SK-N-SH treated with all-trans-retinoic acid at 6 μM for 48 hours (cell line): ENCODE measurements at regions not wholly inside any gene's neighbourhood (a gene's known extent, or its start where the extent isn't known, plus 50 kb on each side); places are given as distances from the start of the nearest gene placed in this dataset.

Source experiments
- ATAC-seq: fragments of 200-7000 bp; cut with Tn5 transposase; 3 replicates; pipeline ENCODE4 v1.9.1; 2020; ENCODE audit warnings: mild to moderate bottlenecking, moderate library complexity
- ARNTL ChIP-seq: fragments of 450-650 bp; formaldehyde crosslinking; IDR thresholded peaks from 2 replicates; pipeline ENCODE4 v1.5.0; 2020; ENCODE audit warnings: low read depth, mild to moderate bottlenecking, moderate library complexity, borderline replicate concordance
- BACH2 ChIP-seq: fragments of 250-450 bp; sonication (Bioruptor Pico); IDR thresholded peaks from 2 replicates; pipeline ENCODE4 v1.9.0; 2021; ENCODE audit warnings: mild to moderate bottlenecking, borderline replicate concordance
- CREB5 ChIP-seq: fragments of 250-450 bp; sonication (Bioruptor Pico); IDR thresholded peaks from 2 replicates; pipeline ENCODE4 v1.5.1; 2020; ENCODE audit warnings: low read depth, mild to moderate bottlenecking, moderate library complexity
- CSDC2 ChIP-seq: fragments of 250-450 bp; sonication (Bioruptor Pico); IDR thresholded peaks from 2 replicates; pipeline ENCODE4 v1.5.0; 2020; ENCODE audit warnings: mild to moderate bottlenecking, moderate library complexity
- CSRNP3 ChIP-seq: fragments of 250-450 bp; sonication (Bioruptor Pico); IDR thresholded peaks from 2 replicates; pipeline ENCODE4 v1.5.1; 2021; ENCODE audit warnings: mild to moderate bottlenecking, moderate library complexity
- ESRRG ChIP-seq: fragments of 250-450 bp; sonication (Bioruptor Pico); IDR thresholded peaks from 2 replicates; pipeline ENCODE4 v1.6.1; 2021; ENCODE audit warnings: mild to moderate bottlenecking
- GLIS3 ChIP-seq: fragments of 250-450 bp; sonication (Bioruptor Pico); IDR thresholded peaks from 2 replicates; pipeline ENCODE4 v1.5.0; 2020; ENCODE audit warnings: mild to moderate bottlenecking, moderate library complexity
- ISL1 ChIP-seq: fragments of 250-450 bp; sonication (Bioruptor Pico); IDR thresholded peaks from 2 replicates; pipeline ENCODE4 v2.1.2; 2022; ENCODE audit warnings: mild to moderate bottlenecking, moderate library complexity
- OSR1 ChIP-seq: fragments of 250-450 bp; sonication (Bioruptor Pico); IDR thresholded peaks from 2 replicates; pipeline ENCODE4 v1.8.0; 2022; ENCODE audit warnings: moderate library complexity, mild to moderate bottlenecking, inconsistent platforms
- PATZ1 ChIP-seq: fragments of 250-450 bp; sonication (Bioruptor Pico); IDR thresholded peaks from 2 replicates; pipeline ENCODE4 v1.8.0; 2020; ENCODE audit warnings: mild to moderate bottlenecking, moderate library complexity, borderline replicate concordance
- PPARA ChIP-seq: fragments of 250-450 bp; sonication (Bioruptor Pico); IDR thresholded peaks from 2 replicates; pipeline ENCODE4 v1.5.0; 2020; ENCODE audit warnings: mild to moderate bottlenecking, borderline replicate concordance
- SNAI2 ChIP-seq: fragments of 250-450 bp; sonication (Bioruptor Pico); IDR thresholded peaks from 2 replicates; pipeline ENCODE4 v1.5.0; 2020; ENCODE audit warnings: mild to moderate bottlenecking, moderate library complexity
- TCF4 ChIP-seq: fragments of 250-450 bp; sonication (Bioruptor Pico); IDR thresholded peaks from 2 replicates; pipeline ENCODE4 v1.8.0; 2021; ENCODE audit warnings: mild to moderate bottlenecking, moderate library complexity, borderline replicate concordance
- TOX ChIP-seq: fragments of 250-450 bp; sonication (Bioruptor Pico); IDR thresholded peaks from 2 replicates; pipeline ENCODE4 v1.8.0; 2021; ENCODE audit warnings: mild to moderate bottlenecking, moderate library complexity, borderline replicate concordance
- TSHZ2 ChIP-seq: fragments of 250-450 bp; sonication (Bioruptor Pico); IDR thresholded peaks from 2 replicates; pipeline ENCODE4 v1.5.0; 2020; ENCODE audit warnings: mild to moderate bottlenecking, moderate library complexity
- ZC3H10 ChIP-seq: fragments of 250-450 bp; sonication (Bioruptor Pico); IDR thresholded peaks from 2 replicates; pipeline ENCODE4 v1.5.1; 2021; ENCODE audit warnings: mild to moderate bottlenecking, moderate library complexity
- ZFP3 ChIP-seq: fragments of 250-450 bp; sonication (Bioruptor Pico); IDR thresholded peaks from 2 replicates; pipeline ENCODE4 v1.5.0; 2020; ENCODE audit warnings: mild to moderate bottlenecking, moderate library complexity
- ZFP30 ChIP-seq: fragments of 450-650 bp; formaldehyde crosslinking; IDR thresholded peaks from 2 replicates; pipeline ENCODE4 v1.5.0; 2022; ENCODE audit warnings: mild to moderate bottlenecking, moderate library complexity
- ZNF565 ChIP-seq: fragments of 450-650 bp; formaldehyde crosslinking; conservative IDR thresholded peaks from 2 replicates; pipeline ENCODE4 v1.5.0; 2020; ENCODE audit warnings: low read depth, mild to moderate bottlenecking, moderate library complexity
- ZNF70 ChIP-seq: fragments of 450-650 bp; formaldehyde crosslinking; IDR thresholded peaks from 2 replicates; pipeline ENCODE4 v1.5.0; 2020; ENCODE audit warnings: mild to moderate bottlenecking, moderate library complexity
- ZNF8 ChIP-seq: fragments of 450-650 bp; formaldehyde crosslinking; IDR thresholded peaks from 2 replicates; pipeline ENCODE4 v1.5.0; 2020; ENCODE audit warnings: mild to moderate bottlenecking, moderate library complexity
- TF ChIP-seq, protein P1 (sequence below): fragments of 250-450 bp; sonication (Bioruptor Pico); IDR thresholded peaks from 2 replicates; pipeline ENCODE4 v1.8.0; 2021; ENCODE audit warnings: low read depth, mild to moderate bottlenecking, moderate library complexity, borderline replicate concordance

GRCh38 chr12:13538136-13538535, 341.6 kb downstream of the EMP1 start:
- ATAC-seq: no peak
- TF ChIP-seq CSRNP3 (CRISPR knock-in tag) (no peak), TSHZ2 (CRISPR knock-in tag) (no peak), ZFP3 (CRISPR knock-in tag) (no peak), OSR1 (CRISPR knock-in tag) (no peak), CREB5 (CRISPR knock-in tag) (no peak), ESRRG (CRISPR knock-in tag) (no peak), ZNF8 (no peak), ISL1 (CRISPR knock-in tag) (no peak)
- TF ChIP-seq, all 23 proteins: peak for 0

DNA sequence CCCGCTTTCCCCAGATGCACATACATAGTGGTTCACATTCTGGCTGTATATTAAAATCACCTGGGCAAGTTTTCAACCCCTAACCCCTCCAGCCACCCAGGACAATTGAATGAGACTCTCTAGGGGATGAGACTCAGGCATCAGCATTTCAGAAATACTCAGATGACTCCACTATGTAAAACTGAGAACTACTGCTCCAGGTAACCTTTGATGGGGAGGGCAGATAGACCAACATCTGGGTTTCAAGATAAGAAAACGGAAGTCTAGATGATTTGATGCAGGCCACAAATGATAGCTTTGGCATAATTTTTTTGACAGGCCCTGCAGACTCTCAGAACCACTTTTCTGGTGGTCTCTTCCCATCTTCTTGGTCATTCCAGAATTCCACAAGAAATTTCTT, 341.1 kb downstream of the EMP1 start:
- TF ChIP-seq ZNF8: no peak
- no peak for TF ChIP-seq SNAI2
- TF ChIP-seq OSR1 (CRISPR knock-in tag): no peak
- no peak for TF ChIP-seq TCF4 (CRISPR knock-in tag)
- TF ChIP-seq ZNF565 (CRISPR knock-in tag): no peak
- no peak for TF ChIP-seq ARNTL (CRISPR knock-in tag)
- TF ChIP-seq ZNF70 (CRISPR knock-in tag): no peak
- TF ChIP-seq ZFP30 (CRISPR knock-in tag): no peak
- no peak for TF ChIP-seq TOX (CRISPR knock-in tag)
- TF ChIP-seq ESRRG (CRISPR knock-in tag): no peak
- TF ChIP-seq PPARA (CRISPR knock-in tag): no peak
- TF ChIP-seq CSRNP3 (CRISPR knock-in tag): no peak
- no peak for TF ChIP-seq CREB5 (CRISPR knock-in tag)
- TF ChIP-seq CSDC2 (CRISPR knock-in tag): no peak
- no peak for TF ChIP-seq BACH2 (CRISPR knock-in tag)
- TF ChIP-seq PATZ1 (CRISPR knock-in tag): no peak
- no peak for TF ChIP-seq GLIS3 (CRISPR knock-in tag)
- TF ChIP-seq ISL1 (CRISPR knock-in tag): no peak
- TF ChIP-seq ZC3H10 (CRISPR knock-in tag): no peak
- TF ChIP-seq, protein P1, sequence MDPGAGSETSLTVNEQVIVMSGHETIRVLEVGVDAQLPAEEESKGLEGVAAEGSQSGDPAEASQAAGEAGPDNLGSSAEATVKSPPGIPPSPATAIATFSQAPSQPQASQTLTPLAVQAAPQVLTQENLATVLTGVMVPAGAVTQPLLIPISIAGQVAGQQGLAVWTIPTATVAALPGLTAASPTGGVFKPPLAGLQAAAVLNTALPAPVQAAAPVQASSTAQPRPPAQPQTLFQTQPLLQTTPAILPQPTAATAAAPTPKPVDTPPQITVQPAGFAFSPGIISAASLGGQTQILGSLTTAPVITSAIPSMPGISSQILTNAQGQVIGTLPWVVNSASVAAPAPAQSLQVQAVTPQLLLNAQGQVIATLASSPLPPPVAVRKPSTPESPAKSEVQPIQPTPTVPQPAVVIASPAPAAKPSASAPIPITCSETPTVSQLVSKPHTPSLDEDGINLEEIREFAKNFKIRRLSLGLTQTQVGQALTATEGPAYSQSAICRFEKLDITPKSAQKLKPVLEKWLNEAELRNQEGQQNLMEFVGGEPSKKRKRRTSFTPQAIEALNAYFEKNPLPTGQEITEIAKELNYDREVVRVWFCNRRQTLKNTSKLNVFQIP: no peak
- TF ChIP-seq, all 23 proteins: peak for 0
- ATAC-seq: no peak
